Middle frontal gyrus (tissue), 1 donor: ENCODE measurements at regions not wholly inside any gene's neighbourhood (a gene's known extent, or its start where the extent isn't known, plus 50 kb on each side); places are given as distances from the start of the nearest gene placed in this dataset.

Experiments used
- DNase-seq: peaks from one replicate; pipeline ENCODE4 v3.0.0-alpha.2; 2015; ENCODE audit warnings: low spot score; ENCODE audit errors: extremely low spot score

DNA sequence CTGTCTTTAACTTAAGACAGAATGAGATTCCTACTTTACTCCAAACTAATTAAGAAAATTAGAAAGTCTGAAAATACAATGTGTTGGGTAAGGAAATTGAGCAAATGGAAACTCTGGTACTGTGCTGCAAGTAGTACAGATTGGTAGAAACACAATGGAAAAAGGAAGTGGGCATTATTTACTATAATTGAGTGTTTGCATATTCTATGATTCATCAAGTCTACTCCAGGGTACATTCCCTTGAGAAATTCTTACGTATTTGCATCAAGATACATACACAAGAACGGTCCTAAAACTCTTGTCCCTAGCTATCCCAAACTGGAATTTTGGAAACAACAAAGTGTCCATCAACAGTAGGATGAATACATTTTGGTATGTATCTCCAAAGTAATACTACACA lies 123.5 kb upstream of the TARS1 start:
- no peak for DNase-seq

DNA sequence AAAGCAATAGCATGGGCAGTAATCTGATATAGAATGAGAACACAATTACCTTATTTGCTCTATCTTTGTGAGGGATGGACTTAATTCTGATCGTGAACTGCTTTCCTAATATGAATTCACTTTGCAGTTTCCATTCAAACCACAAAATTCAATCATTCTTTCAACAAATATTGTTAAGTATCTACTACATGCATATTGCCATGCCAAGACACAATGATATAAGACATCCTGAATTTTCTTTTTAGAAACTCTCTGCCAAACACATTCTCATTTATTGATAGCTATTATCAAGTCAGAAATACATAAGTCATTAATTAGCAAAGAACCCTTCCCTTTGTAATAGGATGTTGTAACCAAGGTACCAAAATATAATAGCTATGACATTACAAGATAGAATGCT lies 121.6 kb upstream of the TARS1 start:
- no peak for DNase-seq

DNA sequence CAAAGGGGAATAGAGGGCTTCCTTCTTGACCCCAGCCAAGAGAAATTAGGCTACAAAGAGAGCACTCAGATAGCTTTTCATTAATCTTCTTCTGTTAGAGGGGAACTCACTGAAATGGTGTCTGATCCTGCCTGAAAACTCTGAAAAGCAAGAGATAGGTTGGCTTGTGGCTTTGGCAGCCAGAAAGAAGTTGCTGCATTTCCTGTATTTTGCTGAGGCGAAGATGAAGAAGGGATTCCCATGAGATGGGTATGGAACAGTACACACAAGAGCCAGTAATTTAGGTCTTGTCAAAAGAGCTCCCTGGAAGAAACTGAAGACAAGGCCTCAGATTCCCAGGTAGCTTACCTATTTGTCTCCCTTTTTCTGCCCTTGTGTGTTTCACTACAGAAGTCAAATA lies 120.9 kb upstream of the TARS1 start:
- no peak for DNase-seq

- no peak for DNase-seq
Observed at GRCh38 chr5:33321026-33321425, 119.7 kb upstream of the TARS1 start.

DNA sequence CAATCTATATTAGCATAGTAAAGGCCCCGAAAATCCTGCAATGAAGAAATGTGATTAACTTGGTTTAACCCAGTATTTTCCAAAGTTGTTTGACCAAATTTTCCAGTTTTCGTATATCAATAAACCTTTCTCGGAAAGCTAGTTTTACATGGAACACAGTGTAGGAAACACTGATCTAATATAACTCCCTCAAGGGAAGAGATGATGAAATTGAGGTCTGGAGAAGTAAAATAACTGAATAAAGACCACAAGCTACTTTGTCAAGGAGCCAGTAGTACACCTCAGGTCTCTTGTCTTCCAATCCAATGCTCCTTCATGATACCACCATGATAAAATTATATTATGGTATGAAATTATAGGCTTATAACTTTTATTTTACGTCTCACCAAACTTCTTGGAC lies 118.1 kb upstream of the TARS1 start:
- no peak for DNase-seq

DNA sequence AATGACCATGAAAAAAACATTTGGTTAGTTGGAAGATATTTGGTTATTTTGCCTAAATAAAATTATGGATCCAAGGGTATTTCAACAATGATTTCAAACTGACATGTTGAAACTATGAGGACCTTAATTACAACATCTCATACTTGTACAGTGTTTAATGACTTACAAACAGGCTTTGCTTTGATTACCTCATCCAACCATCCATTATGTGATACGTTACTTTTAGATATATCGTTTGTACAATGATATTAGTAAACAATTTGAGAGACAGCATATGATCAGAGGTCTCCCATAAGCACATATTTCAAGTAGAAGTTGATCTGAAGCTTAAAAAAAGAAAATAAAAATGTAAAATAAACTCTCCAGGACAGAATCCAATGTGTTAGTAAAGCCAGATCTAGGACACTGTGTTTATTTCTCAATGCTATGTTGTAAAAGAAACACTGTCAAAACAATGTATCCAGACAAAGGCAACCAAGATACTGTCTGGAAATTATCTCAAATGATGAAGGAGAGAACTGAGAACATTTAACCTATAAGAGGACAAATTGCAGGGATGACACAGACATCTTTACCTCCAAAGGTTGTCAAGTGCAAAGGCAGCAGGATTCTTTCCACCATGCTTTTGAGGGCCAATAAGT lies 116.0 kb upstream of the TARS1 start:
- DNase-seq: no peak

- DNase-seq: no peak
Observed at GRCh38 chr5:33328818-33329217, 111.9 kb upstream of the TARS1 start.

- DNase-seq: no peak
Observed at GRCh38 chr5:33329891-33330290, 110.9 kb upstream of the TARS1 start.

- DNase-seq: no peak
Observed at GRCh38 chr5:33330426-33330825, 110.3 kb upstream of the TARS1 start.

DNA sequence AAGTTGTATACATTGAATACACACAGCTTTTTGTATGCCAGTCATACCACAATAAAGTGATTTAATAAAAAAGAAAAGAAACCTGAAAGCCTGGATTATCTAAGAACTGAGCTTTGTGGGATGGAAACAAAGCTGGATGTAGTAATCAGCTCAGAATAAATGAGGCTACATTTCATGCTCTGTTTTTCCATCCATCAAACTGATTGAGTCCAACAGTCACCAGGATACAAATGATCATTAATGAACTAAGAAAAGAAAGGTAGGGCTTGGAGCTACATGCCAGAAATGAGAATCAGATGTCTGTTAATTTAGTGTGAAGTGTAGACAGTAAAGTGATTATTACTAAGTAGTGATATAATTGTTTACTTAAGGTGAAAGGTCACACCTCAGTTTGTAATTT lies 109.8 kb upstream of the TARS1 start:
- DNase-seq: no peak

DNA sequence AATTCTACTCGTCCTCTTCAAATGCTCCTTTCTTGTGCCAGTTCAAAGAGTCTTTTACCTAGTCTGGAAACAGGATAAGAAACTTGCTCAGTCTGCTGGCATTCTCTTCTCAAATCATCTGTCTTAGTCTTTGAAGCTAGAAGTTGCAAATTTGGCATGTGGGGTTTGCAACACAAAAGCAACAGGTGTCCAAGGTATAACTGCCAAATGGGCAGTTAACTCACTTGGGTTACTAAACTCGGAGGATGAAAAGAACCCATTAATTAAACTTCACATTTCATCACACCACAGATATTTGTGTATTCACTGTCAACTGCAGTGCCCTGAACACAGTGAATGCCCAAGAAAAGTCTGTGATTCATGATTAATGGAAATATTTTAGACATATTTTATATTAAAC lies 108.0 kb upstream of the TARS1 start:
- no peak for DNase-seq

DNA sequence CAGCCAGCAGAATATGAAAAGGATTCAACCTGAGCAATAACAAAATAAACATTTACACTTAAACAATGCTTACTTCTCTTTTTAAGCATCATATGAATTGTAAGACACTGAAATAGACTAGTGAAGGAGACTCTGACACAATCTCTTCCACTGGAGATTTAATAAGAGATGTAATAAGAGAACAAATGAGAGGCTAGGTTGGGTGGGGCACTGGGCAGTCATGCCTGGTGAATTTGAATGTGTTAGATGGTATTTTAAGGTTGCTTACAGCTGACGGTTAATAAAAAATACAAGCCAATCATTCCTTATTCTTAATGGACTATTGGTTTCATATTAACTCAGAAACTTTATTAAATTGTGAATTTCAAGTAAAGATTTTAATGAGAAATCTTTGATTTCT lies 105.9 kb upstream of the TARS1 start:
- no peak for DNase-seq

- no peak for DNase-seq
Observed at GRCh38 chr5:33336891-33337636, 103.7 kb upstream of the TARS1 start.

DNA sequence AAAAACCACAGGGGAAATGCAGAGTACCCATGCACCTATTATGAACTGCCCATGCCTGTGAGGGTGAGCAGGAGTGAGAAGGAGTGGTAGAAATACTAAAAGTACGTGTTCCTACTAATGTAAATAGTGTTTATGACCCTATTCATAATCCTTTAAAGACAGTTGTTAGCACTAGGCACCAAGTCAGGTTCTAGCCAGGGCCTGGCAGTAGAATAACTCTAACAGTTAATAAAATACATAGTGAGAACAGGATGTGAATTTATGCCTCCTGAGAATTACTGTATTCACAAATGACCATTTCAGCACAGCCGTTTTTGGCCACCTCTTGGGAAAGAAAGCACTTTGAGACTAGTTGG lies 103.2 kb upstream of the TARS1 start:
- no peak for DNase-seq

GRCh38 chr5:33338336-33339110 lies 102.2 kb upstream of the TARS1 start:
- DNase-seq: no peak

DNA sequence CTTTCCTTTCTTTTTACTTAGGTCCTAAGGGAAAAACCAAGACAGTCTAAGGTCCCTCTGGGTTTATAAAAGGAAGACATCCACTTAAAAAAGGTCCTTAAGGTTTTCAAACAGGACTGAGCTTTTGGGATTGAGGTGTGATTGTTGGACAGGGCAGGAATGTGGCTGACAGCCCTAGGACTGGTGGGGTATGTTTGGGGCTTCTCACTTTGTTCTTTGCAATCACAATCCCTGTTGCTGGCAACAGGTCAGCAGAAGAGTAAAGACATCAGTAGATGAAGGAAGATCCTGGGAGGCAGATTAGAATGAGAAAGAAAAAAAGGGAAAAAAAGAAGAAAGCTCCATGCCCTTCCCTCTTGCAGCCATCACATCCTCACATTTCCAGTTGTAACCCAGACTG lies 101.4 kb upstream of the TARS1 start:
- DNase-seq: no peak

GRCh38 chr5:33340195-33340594 lies 100.6 kb upstream of the TARS1 start:
- DNase-seq: no peak

DNA sequence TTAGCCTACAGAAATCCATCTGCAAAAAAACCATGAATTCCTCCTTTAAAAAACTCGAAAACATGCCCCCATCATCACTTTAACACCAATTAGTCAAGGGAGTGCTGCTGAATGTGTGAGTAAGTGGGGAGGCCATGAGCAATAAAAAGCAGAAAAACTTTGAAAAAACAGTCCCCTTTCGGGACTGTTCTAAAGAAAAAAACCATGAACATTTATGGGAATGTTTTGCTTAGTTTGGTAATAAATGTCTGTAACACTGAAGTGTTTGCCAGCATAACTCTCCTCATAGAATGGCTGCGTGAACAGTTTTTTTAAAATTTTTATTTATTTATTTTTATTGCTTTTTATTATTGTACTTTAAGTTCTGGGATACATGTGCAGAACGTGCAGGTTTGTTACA lies 99.4 kb upstream of the TARS1 start:
- DNase-seq: no peak

DNA sequence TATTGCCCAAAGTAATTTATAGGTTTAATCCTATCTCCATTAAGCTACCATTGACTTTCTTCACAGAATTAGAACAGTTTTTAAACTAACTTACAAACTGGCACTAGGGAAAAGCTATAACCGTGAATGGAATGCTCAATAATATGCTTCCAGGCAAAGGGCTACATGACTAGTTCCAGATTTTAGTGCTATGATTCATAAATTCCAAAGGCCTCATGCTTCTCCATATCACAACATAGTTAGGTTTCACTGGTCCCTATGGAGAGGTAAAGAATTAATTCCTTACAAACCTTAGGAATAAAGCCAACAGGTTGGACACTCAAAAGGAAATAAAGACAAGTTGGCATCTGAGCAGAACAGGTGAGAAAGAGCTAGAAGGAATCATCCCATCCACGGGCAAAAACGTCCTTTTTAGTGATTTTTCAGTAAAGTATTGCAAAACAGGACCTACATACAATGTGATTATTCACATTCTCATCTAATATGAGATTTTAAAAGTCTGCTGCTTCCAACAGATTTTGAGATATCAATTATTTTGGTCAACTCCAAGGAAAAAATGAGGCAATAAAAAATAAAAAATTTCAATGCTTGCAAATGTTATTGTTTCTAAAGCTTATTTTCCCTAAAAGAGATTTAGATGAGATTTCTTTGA lies 97.0 kb upstream of the TARS1 start:
- no peak for DNase-seq

- no peak for DNase-seq
Observed at GRCh38 chr5:33346534-33346933, 94.2 kb upstream of the TARS1 start.

GRCh38 chr5:33361781-33362180 lies 79.0 kb upstream of the TARS1 start:
- no peak for DNase-seq

DNA sequence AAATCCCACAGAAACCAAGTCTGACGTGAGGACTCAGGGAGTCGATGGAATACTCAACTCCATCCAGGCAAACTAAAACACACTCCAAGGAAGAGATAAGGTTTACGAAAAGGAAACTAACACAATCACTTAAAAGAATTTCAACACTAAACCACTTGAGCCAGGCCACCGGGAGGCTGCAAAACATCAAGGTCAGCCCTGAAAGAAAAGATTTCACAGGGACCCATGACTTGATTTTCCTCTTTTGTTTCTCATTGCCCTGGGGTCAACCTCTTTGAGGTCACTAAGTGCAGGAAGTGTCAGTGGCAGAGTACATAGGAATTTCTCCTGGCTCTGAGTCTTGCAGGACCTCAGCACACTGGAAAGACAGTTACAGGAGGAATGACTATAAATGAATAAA lies 77.8 kb upstream of the TARS1 start:
- DNase-seq: no peak
